T-helper 2 cell treated with Interferon-gamma antibody and Interleukin-4, amounts not matched to agents 100 ng/mL and 5 ng/mL, for 36 hours (primary cell): ENCODE measurements at regions not wholly inside any gene's neighbourhood (a gene's known extent, or its start where the extent isn't known, plus 50 kb on each side); places are given as distances from the start of the nearest gene placed in this dataset.

Experiments used
- intact Hi-C: fragments of 100-400 bp; cut with micrococcal nuclease; formaldehyde crosslinking; loops from one replicate; pipeline ENCODE4 v1.15.1; 2023

DNA sequence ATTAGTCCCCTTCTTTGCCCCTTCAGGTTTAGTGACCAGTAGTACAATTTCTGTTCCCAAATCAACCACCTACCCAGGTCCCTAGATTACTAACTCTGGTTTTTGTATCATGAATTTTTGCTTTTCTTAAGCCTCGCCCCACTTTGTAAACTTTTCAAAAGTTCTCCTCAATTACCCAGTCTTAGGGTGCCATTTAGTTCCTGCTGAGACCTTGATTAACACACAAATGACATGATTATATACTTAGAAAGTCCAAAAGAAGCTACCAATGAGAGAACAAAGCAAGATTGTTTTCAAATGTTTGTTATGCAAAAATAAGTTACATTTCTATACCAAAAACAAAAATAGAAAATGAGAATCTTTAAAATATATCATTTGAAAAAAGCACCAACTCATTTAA lies 594.4 kb downstream of the SQOR start:
- intact Hi-C loops, result no loop called here

DNA sequence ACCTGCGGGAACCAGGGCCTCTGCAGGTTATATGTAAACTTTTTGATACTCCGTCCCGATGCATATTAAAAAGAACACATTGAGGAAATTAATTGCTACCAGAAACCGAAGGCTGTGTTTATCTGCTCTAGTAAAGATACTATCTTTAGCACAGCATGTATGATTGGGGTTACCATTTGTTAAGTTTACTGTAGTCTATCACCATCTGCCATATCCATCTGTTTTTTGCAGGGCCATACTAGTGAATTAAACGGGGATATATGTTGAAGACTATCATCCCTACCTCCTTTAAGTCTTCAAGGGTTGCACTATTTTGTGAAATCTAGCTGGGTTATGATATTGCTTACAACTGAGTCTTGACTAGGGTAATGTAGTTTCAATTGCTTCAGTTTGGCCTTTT lies 597.0 kb downstream of the SQOR start:
- intact Hi-C loops, result no loop called here

DNA sequence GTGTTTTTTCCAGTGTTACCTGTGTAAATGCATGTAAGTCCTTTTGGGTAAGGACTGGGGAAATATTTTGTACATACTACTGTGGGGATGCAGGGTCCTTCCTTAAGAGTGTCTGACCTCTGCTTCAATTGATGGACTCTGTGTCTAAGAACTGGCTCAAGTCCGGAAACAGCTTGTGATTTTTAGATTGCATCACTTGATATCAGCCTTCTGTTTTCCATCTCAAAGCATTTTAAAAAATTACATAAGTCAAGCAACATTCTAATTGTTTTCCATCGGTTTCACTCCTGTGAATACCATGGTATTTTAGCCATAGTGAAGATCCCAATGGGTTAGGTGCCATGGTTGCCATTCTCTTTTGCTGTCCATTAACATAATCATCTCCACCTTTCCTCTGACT lies 597.6 kb downstream of the SQOR start:
- intact Hi-C loops, result no loop called here

- intact Hi-C loops, result no loop called here
Observed at GRCh38 chr15:46242935-46243334, 608.1 kb downstream of the SQOR start.

DNA sequence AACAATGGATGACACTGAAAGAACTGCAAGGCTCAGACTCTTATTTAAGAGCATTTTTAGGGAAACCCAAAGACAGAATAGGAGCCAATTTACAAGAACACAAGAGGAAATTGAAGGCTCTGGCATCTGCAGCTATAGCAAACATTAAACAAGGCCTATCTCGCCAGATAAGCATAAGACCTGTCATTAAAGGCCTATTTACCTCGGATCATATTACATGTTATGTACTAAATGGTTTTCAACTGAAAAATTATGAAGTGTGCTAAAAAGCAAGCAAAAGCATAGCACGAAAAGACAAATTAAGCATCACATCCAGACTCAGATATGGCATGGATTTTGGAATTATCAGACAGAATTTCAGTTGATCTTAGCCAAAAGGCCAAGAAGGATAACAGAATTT lies 617.1 kb downstream of the SQOR start:
- intact Hi-C loops, result no loop called here

- intact Hi-C loops, result no loop called here
Observed at GRCh38 chr15:46258056-46258455, 623.2 kb downstream of the SQOR start.

- intact Hi-C loops, result no loop called here
Observed at GRCh38 chr15:46260937-46261336, 626.1 kb downstream of the SQOR start.

GRCh38 chr15:46265664-46266347 lies 631.0 kb downstream of the SQOR start:
- intact Hi-C loops, result no loop called here

- intact Hi-C loops, result no loop called here
Observed at GRCh38 chr15:46266661-46267060, 631.8 kb downstream of the SQOR start.

- intact Hi-C loops, result no loop called here
Observed at GRCh38 chr15:46270481-46271147, 635.8 kb downstream of the SQOR start.

DNA sequence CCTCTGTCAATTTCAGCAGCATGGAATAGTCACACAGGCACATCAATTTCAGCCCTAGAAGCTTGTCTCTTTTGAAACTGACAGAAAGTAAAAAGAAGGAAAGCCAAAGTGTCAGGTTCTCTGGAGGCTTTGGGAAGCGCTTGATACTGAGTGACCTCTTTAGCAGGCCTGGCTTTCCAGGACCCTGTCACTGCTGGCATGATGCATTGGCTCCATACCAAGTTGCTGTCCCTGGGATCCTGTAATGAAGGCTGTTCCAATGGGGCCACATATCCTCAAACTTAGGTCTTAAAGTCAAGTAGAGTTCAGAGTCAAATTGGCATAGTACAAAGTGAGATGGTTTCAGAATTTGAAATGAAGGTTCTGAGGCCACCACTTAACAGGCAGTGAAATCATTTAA lies 640.9 kb downstream of the SQOR start:
- intact Hi-C loops, result no loop called here

GRCh38 chr15:46277451-46277850 lies 642.6 kb downstream of the SQOR start:
- intact Hi-C loops, result no loop called here

- intact Hi-C loops, result no loop called here
Observed at GRCh38 chr15:46278062-46278461, 643.2 kb downstream of the SQOR start.

- intact Hi-C loops, result no loop called here
Observed at GRCh38 chr15:46278486-46279090, 643.8 kb downstream of the SQOR start.

- intact Hi-C loops, result no loop called here
Observed at GRCh38 chr15:46280762-46281542, 646.1 kb downstream of the SQOR start.

GRCh38 chr15:46293550-46293949 lies 658.7 kb downstream of the SQOR start:
- intact Hi-C loops, result no loop called here

DNA sequence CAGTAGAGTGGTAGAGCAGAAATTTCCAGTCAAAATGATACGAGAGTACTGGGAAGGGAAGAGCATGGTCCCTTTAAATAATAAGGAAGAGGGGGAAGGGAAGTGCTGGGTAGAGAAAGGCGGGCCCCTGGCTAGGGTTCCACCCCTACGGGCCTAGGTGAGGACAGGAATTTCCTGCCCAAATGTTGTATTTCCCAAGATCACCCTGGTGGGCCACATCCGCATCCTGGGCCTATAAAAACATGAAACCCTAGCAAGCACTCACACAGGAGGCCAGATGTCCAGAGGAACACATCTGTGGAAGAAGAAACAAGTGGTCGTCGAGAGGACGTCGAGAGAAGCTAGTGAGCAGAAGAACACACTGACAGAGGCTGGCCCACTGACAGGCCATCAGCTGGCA lies 661.2 kb downstream of the SQOR start:
- intact Hi-C loops, result no loop called here

- intact Hi-C loops, result no loop called here
Observed at GRCh38 chr15:46296797-46297196, 662.0 kb downstream of the SQOR start.

DNA sequence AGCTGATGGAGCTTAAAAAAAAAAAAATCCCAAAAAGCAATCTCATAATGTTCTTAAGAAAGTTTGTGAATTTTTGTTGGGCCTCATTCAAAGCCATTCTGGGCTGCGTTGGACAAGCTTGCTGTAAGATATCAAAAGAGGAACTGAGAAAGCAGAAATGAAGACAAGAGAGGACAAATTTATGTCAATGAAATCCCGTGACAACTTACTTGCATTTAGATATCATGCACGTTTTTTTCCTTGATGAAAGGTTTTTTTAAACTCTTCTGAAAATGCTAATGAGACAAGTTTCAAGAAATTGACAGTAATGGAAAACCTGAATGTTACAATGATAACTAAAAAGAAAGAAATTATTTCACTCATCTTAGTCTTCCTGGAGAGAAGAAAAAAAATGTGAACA lies 662.9 kb downstream of the SQOR start:
- intact Hi-C loops, result no loop called here

DNA sequence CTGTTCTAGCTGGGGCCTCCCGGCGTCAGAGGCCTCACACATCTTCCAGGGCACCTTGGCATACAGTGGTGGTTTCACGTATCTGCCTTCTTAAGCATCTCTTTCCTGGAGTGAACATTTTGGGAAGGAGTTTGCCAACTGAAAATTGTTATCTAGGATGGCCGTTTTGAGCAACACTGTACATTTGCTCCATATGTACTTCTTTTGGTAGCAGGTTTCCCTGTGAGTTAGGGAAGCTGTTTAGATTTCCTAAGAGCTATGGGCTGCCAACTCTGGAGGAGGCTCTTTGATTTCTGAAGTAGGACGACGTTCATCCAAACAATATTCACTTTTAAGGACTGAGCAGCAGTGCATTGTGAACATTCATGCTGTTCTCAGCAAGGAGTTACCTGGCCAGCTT lies 665.9 kb downstream of the SQOR start:
- intact Hi-C loops, result no loop called here

DNA sequence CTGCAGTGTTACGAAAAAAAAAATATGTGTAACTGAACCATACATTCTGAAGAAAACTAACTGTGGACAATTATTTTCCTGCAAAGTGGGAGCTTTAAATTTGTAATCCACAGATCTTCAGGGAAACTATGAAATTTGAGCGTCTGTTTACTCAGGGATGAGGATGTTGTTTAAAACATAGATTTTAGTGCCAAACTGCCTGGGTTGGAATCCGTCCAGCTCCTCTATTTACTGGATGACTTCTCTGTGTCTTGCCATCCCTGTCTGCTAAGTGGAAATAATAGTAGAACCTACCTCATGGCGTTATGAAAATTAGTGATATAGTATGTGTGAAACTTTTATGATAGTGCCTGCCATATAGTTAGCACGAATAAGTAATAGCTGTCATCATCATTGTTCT lies 666.5 kb downstream of the SQOR start:
- intact Hi-C loops, result no loop called here

- intact Hi-C loops, result no loop called here
Observed at GRCh38 chr15:46301826-46302225, 667.0 kb downstream of the SQOR start.
